Fibroblast of lung (primary cell): ENCODE measurements at regions not wholly inside any gene's neighbourhood (a gene's known extent, or its start where the extent isn't known, plus 50 kb on each side); places are given as distances from the start of the nearest gene placed in this dataset.

Source experiments
- EZH2 ChIP-seq: IDR thresholded peaks from 2 replicates; pipeline ENCODE4 v1.5.1; 2012; ENCODE audit warnings: low read length, control low read depth, mild to moderate bottlenecking; ENCODE audit errors: missing control alignments
- TF ChIP-seq, protein P1 (sequence below), 2 donors: IDR thresholded peaks in 1 of 2; conservative IDR thresholded peaks in 1 of 2; 1 replicate in 1 of 2; 2 replicates in 1 of 2; pipeline ENCODE4 v1.5.1; 2011 to 2012; ENCODE audit warnings: low read length in 2 of 2, control low read depth in 1 of 2, inconsistent platforms in 1 of 2, low read depth in 1 of 2, mild to moderate bottlenecking in 1 of 2

- TF ChIP-seq, protein P1, sequence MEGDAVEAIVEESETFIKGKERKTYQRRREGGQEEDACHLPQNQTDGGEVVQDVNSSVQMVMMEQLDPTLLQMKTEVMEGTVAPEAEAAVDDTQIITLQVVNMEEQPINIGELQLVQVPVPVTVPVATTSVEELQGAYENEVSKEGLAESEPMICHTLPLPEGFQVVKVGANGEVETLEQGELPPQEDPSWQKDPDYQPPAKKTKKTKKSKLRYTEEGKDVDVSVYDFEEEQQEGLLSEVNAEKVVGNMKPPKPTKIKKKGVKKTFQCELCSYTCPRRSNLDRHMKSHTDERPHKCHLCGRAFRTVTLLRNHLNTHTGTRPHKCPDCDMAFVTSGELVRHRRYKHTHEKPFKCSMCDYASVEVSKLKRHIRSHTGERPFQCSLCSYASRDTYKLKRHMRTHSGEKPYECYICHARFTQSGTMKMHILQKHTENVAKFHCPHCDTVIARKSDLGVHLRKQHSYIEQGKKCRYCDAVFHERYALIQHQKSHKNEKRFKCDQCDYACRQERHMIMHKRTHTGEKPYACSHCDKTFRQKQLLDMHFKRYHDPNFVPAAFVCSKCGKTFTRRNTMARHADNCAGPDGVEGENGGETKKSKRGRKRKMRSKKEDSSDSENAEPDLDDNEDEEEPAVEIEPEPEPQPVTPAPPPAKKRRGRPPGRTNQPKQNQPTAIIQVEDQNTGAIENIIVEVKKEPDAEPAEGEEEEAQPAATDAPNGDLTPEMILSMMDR (conservative IDR thresholded peaks at IDR 0.05 in 1 of 2, IDR thresholded peaks at IDR 0.05 in 1 of 2; ENCODE audit: low read depth in 1 of 2, low read length in 2 of 2), result no peak
- TF ChIP-seq EZH2, result no peak
Measured at GRCh38 chr20:63141531-63141930, 74.4 kb downstream of the YTHDF1 start.
